ENCODE measurements at regions not wholly inside any gene's neighbourhood (a gene's known extent, or its start where the extent isn't known, plus 50 kb on each side); places are given as distances from the start of the nearest gene placed in this dataset.

DNA sequence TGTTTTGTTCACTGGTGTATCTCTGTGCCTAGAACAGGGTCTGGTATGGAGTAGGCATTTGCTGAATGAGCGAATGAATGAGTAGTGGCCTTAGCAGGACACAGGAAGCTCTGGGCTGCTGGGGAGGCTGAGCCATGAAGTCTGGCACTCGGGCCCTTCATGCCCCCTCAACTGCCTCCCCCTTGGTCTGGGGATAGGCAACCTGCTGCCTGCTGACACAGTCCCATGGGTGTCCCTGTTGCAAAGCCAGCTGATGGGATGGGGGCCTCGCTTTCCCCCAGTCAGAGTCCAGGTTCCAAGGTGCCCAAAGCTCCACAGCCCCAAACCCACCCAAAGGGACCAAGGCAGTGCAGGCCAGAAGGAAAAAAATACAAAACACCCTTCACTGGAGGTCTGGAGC, 107.0 kb upstream of the CASZ1 start:
- ChIA-PET POLR2A (no interaction called here), CTCF (interaction anchor here (1.2 to 1.9 kb wide), 3 partner anchors 14 to 409 kb away, joined by 3 to 5 read pairs (median 3); no protein-coding TSS in a partner anchor)
- no peak for DNase-seq (ENCODE audit: extremely low spot score)
- TF ChIP-seq, protein P1, sequence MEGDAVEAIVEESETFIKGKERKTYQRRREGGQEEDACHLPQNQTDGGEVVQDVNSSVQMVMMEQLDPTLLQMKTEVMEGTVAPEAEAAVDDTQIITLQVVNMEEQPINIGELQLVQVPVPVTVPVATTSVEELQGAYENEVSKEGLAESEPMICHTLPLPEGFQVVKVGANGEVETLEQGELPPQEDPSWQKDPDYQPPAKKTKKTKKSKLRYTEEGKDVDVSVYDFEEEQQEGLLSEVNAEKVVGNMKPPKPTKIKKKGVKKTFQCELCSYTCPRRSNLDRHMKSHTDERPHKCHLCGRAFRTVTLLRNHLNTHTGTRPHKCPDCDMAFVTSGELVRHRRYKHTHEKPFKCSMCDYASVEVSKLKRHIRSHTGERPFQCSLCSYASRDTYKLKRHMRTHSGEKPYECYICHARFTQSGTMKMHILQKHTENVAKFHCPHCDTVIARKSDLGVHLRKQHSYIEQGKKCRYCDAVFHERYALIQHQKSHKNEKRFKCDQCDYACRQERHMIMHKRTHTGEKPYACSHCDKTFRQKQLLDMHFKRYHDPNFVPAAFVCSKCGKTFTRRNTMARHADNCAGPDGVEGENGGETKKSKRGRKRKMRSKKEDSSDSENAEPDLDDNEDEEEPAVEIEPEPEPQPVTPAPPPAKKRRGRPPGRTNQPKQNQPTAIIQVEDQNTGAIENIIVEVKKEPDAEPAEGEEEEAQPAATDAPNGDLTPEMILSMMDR (IDR thresholded peaks at IDR 0.05; ENCODE audit: control extremely low read depth, extremely low read depth, low read depth, missing control alignments), result no peak

DNA sequence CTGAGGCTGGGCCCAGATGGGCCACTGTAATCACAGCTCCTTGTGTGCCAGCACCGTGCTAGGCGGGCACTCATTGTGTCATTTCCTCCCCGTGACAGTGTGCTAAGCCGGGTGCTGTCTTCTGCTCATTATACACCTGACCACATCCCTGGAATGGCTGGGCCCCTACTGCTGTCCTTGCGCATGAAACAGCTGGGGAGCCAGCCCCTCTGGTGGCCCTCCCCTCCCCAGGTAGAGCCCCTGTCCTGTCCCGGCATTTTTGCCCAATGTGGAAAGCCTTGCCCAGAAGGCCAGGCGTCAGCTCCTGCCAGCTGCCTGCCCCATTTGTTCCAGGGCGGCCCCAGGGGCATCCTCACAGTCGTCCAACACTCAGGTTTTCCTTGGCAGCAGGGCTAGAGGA, 107.4 kb upstream of the CASZ1 start:
- DNase-seq (ENCODE audit: extremely low spot score), result no peak
- TF ChIP-seq, protein P1 (IDR thresholded peaks at IDR 0.05; ENCODE audit: control extremely low read depth, extremely low read depth, low read depth, missing control alignments), result no peak
- ChIA-PET POLR2A (no interaction called here), CTCF (interaction anchor here (1.2 to 1.9 kb wide), 3 partner anchors 14 to 410 kb away, joined by 3 to 5 read pairs (median 3); no protein-coding TSS in a partner anchor)

DNA sequence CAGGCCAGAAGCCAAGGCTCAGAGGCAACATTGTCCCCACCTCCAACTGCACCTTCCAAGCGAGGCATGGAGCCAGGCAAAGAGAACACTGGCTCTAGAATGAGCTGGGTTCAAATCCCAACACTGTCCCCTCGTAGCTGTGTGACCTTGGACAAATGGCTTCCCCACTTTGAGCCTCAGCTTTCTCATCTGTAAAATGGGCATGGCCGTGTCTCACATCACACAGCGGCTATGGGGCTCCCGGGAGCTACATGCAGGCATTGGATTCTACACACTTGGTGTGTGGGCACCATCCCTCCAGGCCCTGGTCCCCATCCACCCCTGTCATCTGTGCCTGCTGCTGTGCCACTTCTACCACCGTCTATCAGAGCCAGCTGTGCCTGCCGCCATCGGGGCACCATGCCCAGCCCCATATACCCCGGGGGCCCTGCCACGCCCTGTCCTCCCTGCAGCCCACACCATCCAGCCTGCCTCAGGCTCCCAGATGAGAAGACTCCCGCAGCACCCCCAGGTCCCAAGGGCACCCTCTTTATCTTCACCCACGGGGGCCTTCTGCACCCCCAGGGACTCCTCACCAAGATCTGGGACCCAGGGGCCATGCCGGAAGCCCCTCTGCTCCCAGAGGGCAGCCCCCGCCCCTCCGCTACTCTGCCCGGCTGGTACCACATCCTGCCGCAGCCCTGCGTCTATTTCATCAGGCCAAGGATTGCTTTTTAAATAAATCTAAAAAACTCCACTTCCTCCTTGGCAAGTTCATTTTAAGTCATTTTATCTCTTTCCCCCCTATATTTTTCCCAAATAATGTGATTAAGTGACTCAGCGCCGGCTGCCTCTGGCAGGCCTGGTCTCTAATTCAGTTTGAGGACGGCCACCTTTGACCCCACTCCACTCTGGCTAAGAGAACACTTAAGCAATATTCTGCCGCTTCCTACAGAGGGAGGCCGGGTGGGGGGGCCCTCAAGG, 107.8 kb upstream of the TARDBP start:
- CTCF ChIA-PET, result interaction anchor here (1.2 to 1.9 kb wide), 3 partner anchors 13 to 411 kb away, joined by 3 to 5 read pairs (median 3); no protein-coding TSS in a partner anchor
- no peak for DNase-seq (ENCODE audit: extremely low spot score)
- TF ChIP-seq, protein P1 (IDR thresholded peaks at IDR 0.05; ENCODE audit: control extremely low read depth, extremely low read depth, low read depth, missing control alignments), result no peak
- POLR2A ChIA-PET, result no interaction called here

DNA sequence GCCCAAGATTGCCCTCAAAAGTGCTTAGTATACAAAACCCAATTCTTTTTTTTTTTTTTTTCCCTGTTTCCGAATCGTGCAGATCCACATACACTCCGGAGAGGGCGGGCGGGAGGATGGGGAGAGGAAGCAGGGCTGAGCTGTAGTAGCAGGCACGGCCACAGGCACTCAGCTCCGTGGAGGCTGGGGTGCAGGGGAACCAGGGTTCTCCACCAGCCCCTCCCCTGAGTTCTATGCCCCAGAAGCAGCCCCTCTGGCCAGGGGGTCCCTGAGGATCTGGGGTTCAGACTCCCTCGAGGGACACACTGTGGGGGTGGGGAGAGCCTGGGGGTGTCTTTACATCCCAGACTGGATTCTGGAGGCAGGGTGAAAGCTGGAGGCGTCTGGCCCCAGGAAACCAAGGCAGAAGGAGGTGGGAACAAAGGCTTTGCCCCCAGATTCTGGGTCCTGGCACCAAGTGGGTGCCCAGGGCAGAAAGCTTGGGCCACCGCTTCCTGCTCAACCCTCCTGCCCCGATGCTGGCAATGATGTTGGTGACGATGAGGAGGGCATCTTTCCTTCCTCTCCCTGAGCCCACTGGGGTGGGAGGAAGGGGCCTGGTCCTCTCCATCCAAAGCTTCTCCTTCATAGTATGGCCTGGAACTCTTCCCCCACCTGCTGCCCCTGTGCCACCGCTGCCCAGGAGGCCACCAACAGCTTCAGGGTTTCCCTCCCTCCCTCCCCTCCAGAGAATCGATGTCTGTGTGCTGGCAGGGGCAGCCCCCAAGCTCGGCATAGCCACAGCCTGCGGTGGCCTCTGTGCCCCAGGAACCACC, 106.4 kb upstream of the TARDBP start:
- ChIA-PET POLR2A (no interaction called here), CTCF (interaction anchor here (1.3 kb wide), 1 partner anchor 476 kb away, joined by 3 read pairs; the partner anchor contains the start of gene CENPS)
- TF ChIP-seq, protein P1 (IDR thresholded peaks at IDR 0.05; ENCODE audit: control extremely low read depth, extremely low read depth, low read depth, missing control alignments), result no peak
- no peak for DNase-seq (ENCODE audit: extremely low spot score)

DNA sequence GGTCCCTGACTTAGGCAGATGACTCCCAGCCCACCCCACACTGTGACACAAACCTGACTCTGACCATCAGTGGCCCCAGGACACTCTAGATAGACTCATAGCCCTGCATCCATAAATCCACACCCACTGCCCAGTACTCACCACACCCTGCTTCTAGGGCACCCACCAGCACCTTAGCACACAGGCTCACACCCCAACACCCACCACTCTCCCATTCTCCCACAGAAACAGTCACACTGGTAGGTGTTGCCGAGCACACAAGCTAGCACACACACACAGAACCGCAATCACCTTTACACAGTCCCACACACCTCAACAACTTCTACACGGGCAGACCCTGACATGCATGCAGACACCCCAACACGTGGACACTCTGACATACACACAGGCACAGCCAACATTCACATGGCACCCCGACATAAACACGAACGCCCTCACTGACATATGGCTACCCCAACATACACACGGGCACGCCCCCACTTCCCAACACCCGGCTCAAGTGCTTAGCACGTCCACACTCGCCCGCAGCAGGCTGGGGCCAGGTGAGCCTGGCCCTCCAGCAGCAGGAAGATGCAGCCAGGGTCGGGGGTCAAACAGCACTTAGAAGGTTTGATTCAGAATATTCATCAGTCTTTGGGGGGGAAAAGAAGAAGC, 105.5 kb upstream of the TARDBP start:
- TF ChIP-seq, protein P1 (IDR thresholded peaks at IDR 0.05; ENCODE audit: control extremely low read depth, extremely low read depth, low read depth, missing control alignments), result no peak
- DNase-seq (ENCODE audit: extremely low spot score), result no peak
- ChIA-PET POLR2A (no interaction called here), CTCF (no interaction called here)

DNA sequence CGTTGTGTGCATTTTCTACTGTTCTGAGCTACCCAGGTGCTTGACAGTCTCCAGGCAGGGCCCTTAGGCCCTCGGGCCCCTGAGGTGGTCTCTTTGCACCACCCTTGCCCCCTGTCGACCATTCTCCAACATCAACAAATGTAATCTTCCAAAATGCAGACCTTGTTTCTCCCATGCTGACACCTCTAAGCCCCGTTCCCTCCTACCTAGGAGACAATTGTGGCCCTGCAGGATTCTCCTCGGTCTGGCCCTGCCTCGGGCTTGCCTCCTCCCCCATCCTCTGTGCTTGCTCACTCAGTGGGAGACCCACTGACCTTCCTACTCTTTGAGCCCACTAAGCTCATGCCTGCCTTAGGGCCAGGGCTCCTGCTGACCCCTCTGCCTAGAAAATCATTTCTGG, 104.2 kb upstream of the TARDBP start:
- TF ChIP-seq, protein P1 (IDR thresholded peaks at IDR 0.05; ENCODE audit: control extremely low read depth, extremely low read depth, low read depth, missing control alignments), result no peak
- POLR2A ChIA-PET, result no interaction called here
- CTCF ChIA-PET, result interaction anchor here (2.5 to 3.2 kb wide), 2 partner anchors 18 to 413 kb away, joined by 10 to 14 read pairs; no protein-coding TSS in a partner anchor
- no peak for DNase-seq (ENCODE audit: extremely low spot score)
